NCI-H526 treated with DMSO at 0.1 percent for 48 hours (cell line): ENCODE measurements at regions not wholly inside any gene's neighbourhood (a gene's known extent, or its start where the extent isn't known, plus 50 kb on each side); places are given as distances from the start of the nearest gene placed in this dataset.

Experiments
- DNase-seq: peaks from one replicate; lab custom pipeline; 2025; lab: John Stamatoyannopoulos, UW

DNA sequence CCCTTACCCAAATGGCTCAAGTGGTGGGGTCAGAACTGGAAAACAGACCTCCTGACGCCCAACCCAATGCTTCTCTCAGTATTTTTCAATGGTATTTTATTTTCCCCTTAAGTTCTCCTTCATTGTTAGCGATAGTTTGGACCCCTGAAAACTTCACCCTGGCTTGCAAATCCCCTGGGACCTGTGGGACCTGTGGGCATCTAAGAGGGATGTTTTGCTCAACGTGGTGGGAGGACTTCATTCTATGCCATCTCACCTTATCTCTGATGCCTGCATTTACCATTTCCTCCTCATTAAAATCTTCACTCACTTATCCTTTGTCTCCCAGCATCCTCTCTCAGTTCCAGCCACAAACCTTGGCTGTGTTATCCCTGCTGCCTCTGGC lies 59.4 kb upstream of the GZMB start:
- no peak for DNase-seq

DNA sequence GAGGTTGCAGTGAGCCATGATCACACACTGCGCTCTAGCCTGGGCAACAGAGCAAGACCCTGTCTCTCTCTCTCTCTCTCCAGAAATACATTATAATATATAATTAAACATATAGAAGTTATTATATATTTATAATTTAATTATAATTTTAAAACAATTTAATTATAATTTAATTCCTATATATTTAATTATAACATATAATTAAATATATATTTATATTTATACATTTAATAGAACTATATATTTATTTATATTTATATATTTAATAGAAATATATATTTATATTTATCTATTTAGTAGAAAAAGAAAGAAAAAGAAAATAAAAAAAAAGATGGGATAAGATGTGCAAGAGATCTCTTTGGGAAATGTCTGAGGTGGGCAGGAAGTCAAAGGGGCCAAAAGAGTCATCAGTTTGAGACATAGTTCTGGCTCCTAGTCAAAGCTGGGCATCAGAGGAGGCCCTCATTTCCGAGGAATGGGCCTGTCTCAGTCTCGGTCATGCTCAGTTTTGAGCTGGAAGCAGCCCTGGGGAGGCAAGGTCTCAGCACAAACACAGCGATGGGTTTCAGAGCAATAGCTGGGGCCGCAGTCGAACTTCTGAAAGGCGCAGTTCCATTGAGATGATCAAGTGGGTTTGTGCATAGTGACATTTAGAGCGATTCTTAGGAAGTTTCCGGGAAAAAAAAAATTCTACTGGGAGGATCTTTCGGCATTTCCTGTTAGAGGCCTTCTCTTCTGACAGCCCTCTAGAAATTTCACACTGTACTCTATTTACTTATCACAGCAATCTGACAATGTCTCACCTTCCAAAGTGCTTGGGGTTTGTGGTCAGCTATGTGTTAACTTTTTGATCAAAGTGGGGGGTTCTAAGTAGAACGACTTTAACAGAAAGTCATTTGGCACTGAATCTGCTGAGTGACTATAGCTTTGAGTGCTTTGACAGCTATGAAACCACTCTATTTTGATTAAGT lies 58.7 kb upstream of the GZMB start:
- DNase-seq: no peak

DNA sequence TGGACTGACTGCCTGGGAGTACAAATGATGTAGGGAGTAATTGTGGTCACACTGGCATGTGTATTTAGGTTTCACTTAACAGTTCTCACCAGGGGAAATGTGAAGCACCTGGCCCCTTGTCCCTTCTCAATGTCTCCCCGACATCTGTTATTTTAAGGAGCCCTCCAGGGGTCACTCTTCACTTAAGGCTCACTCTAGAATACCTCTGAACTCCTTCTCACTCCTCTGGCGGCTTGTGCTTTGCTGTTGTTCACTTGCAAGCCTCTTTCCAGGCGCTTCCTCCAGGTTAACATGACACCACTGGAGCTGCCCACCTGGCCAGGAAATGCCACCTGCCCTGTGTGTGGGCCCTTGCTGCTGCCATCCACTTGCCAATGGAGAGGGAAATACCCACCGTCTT lies 56.5 kb upstream of the GZMB start:
- no peak for DNase-seq

DNA sequence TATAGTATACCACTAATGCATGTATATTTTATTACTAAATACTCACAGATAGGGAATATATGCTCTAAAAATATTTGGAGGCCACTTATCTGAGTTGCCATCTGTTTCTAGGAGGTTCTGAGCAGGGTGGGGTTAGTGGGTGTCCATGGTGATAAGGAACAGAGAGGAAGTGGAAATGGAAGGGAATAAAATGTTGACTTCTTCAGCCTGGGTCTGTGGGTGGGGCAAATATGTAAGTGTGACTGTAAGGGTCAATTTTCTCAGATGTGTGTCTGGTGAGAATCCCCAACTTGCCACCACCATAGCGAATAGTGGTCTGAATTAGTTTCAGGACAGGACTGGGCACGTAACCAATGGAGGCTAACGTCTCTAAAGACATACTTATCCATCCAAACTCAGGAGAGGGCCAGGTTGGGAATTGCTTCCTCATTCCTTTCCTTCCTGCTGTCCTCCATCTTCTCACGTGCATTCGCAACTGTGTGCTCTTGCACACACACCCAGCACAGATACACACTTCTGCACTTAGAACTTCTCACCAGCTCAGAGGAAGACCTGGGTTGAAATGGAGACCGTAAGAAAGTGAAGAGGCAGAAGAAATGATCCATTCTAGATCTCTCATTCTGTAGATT lies 54.2 kb upstream of the GZMB start:
- no peak for DNase-seq
